OCI-LY7 (cell line): ENCODE measurements at regions not wholly inside any gene's neighbourhood (a gene's known extent, or its start where the extent isn't known, plus 50 kb on each side); places are given as distances from the start of the nearest gene placed in this dataset.

Experiments
- BruUV-seq: library from RNA; stranded (reverse); fragments of 400-500 nt; replicated peaks from 2 replicates; lab custom pipeline; 2021; lab: Mats Ljungman, UMichigan
- CTCF ChIA-PET: fragments of 300-600 bp; sonication (Branson Sonifier 250); formaldehyde crosslinking; loops from one replicate; lab custom pipeline; 2022; ENCODE audit warnings: antibody characterized with exemption; ENCODE audit not compliant: unreplicated experiment; lab: Charles Lee
- POLR2A ChIA-PET: fragments of 300-600 bp; sonication (Branson Sonifier 250); formaldehyde crosslinking; loops from one replicate; lab custom pipeline; 2022; ENCODE audit warnings: antibody characterized with exemption; lab: Charles Lee
- DNase-seq: peaks from one replicate; pipeline ENCODE4 v3.0.0-alpha.2; 2015; ENCODE audit warnings: low spot score
- H2AFZ ChIP-seq: fragments of 200-600 bp; sonication (generic), shearing (Covaris generic); 2 replicates; pipeline ENCODE4 v1.6.1; 2014; ENCODE audit warnings: mild to moderate bottlenecking, antibody characterized with exemption, low read length, moderate library complexity
- H3K27ac ChIP-seq: fragments of 200-600 bp; sonication (generic); 2 replicates; pipeline ENCODE4 v1.5.1; 2014; ENCODE audit warnings: mixed run types, low read depth, mild to moderate bottlenecking, moderate library complexity, low read length, inconsistent platforms; ENCODE audit not compliant: poor library complexity, severe bottlenecking
- H3K36me3 ChIP-seq: fragments of 200-600 bp; sonication (generic); 2 replicates; pipeline ENCODE4 v1.6.1; 2014; ENCODE audit warnings: mild to moderate bottlenecking, antibody characterized with exemption, low read length, moderate library complexity, mixed read lengths; ENCODE audit not compliant: insufficient read depth
- H3K4me1 ChIP-seq: fragments of 200-600 bp; sonication (generic); 2 replicates; pipeline ENCODE4 v1.5.1; 2014; ENCODE audit warnings: mild to moderate bottlenecking, low read length; ENCODE audit not compliant: insufficient read depth, poor library complexity, severe bottlenecking
- H3K4me2 ChIP-seq: fragments of 200-600 bp; sonication (generic); 2 replicates; pipeline ENCODE4 v1.6.1; 2014; ENCODE audit warnings: mild to moderate bottlenecking, low read length
- H3K4me3 ChIP-seq: fragments of 200-600 bp; sonication (generic); 2 replicates; pipeline ENCODE4 v1.5.1; 2014; ENCODE audit warnings: mild to moderate bottlenecking, low read depth, low read length; ENCODE audit not compliant: poor library complexity, severe bottlenecking
- H3K79me2 ChIP-seq: fragments of 200-600 bp; sonication (generic); 2 replicates; pipeline ENCODE4 v1.6.1; 2016; ENCODE audit warnings: low read depth, mild to moderate bottlenecking, low read length, moderate library complexity, mixed read lengths; ENCODE audit not compliant: insufficient read depth
- H3K9me2 ChIP-seq: fragments of 200-600 bp; sonication (generic); 2 replicates; pipeline ENCODE4 v1.6.1; 2016; ENCODE audit warnings: mild to moderate bottlenecking, low read length, mixed read lengths; ENCODE audit not compliant: insufficient read depth
- H3K9me3 ChIP-seq: fragments of 200-600 bp; sonication (generic); 2 replicates; pipeline ENCODE4 v1.6.1; 2014; ENCODE audit warnings: mild to moderate bottlenecking, mixed run types, low read length, mixed read lengths
- H4K20me1 ChIP-seq: fragments of 200-600 bp; sonication (generic); 2 replicates; pipeline ENCODE4 v1.6.1; 2014; ENCODE audit warnings: mild to moderate bottlenecking, antibody characterized with exemption, low read length, moderate library complexity, mixed read lengths; ENCODE audit not compliant: insufficient read depth
- EZH2phosphoT487 ChIP-seq: fragments of 200-600 bp; sonication (generic); IDR thresholded peaks from 2 replicates; pipeline ENCODE4 v1.6.1; 2018; ENCODE audit warnings: low read depth, borderline replicate concordance, mild to moderate bottlenecking, mixed run types, antibody characterized with exemption, low read length, moderate library complexity, mixed read lengths
- intact Hi-C: fragments of 100-400 bp; cut with micrococcal nuclease; formaldehyde crosslinking; loops from one replicate; pipeline ENCODE4 v1.10.0; 2022; ENCODE audit not compliant: unreplicated experiment
- TF ChIP-seq, protein P1 (sequence below): fragments of 200-600 bp; sonication (generic); conservative IDR thresholded peaks from 2 replicates; pipeline ENCODE4 v1.5.1; 2014; ENCODE audit warnings: mild to moderate bottlenecking, antibody characterized with exemption, low read length, moderate library complexity, mixed read lengths

DNA sequence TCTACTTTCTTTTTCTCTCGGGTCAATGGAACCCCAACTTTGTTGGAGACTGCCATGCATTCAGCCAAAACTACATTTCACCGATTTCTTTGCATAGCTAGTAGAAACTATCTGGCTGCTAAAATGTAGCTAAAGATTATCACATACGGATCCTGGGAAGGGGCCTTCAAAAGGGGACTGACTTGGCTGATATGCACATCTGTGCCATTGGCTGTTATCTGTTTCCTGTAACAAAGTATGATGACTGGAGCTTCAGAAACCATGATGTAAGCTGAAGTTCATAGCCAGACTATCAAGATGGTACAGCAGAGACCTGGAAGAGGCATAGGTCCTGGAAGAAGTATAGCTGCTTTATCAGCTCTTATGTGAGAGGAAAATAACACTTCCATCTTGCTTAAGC, 179.1 kb downstream of the NSUN3 start:
- no peaks in the 10 kb centered on the region for H3K9me3 ChIP-seq
- ChIA-PET CTCF (no interaction called here), POLR2A (interaction anchor here (1.2 kb wide), 1 partner anchor 8 kb away, joined by 3 read pairs; no protein-coding TSS in a partner anchor)
- no peaks in the 10 kb centered on the region for H3K9me2 ChIP-seq
- no peaks in the 10 kb centered on the region for H3K4me1 ChIP-seq
- no peaks in the 10 kb centered on the region for H4K20me1 ChIP-seq
- no peak overlapping the region for H2AFZ ChIP-seq
- DNase-seq: no peak
- H3K27ac ChIP-seq: no peak overlapping the region
- no peaks in the 10 kb centered on the region for H3K36me3 ChIP-seq
- no peak overlapping the region for H3K4me3 ChIP-seq
- no peak overlapping the region for H3K4me2 ChIP-seq
- intact Hi-C loops: no loop called here
- TF ChIP-seq, protein P1, sequence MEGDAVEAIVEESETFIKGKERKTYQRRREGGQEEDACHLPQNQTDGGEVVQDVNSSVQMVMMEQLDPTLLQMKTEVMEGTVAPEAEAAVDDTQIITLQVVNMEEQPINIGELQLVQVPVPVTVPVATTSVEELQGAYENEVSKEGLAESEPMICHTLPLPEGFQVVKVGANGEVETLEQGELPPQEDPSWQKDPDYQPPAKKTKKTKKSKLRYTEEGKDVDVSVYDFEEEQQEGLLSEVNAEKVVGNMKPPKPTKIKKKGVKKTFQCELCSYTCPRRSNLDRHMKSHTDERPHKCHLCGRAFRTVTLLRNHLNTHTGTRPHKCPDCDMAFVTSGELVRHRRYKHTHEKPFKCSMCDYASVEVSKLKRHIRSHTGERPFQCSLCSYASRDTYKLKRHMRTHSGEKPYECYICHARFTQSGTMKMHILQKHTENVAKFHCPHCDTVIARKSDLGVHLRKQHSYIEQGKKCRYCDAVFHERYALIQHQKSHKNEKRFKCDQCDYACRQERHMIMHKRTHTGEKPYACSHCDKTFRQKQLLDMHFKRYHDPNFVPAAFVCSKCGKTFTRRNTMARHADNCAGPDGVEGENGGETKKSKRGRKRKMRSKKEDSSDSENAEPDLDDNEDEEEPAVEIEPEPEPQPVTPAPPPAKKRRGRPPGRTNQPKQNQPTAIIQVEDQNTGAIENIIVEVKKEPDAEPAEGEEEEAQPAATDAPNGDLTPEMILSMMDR: no peak
- TF ChIP-seq EZH2phosphoT487: no peak
- H3K79me2 ChIP-seq: no peaks in the 10 kb centered on the region
- BruUV-seq: no TSS peak

DNA sequence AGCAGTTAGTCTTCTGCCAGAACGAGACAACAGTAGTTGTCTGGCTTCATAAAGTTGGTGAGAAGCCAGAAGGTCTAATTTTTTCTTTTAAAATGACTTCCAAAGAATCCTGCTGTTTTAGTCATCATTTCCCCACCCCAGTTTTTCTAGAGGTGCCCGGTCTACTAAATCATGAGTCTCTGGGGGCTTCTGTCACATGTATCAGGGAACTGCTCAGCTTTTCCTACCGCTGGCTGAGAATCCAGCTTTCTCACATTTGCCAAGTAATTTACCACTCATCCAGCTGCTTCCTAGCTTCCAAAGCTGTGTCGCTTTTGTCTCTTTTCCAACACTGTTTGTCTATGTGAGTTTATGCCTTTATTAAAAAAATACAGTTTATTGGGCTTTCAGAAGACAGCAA, 183.3 kb downstream of the NSUN3 start:
- no peak overlapping the region for H3K4me2 ChIP-seq
- CTCF ChIA-PET: no interaction called here
- H3K4me1 ChIP-seq: no peaks in the 10 kb centered on the region
- intact Hi-C loops: no loop called here
- no peaks in the 10 kb centered on the region for H4K20me1 ChIP-seq
- H2AFZ ChIP-seq: no peak overlapping the region
- TF ChIP-seq, protein P1: no peak
- TF ChIP-seq EZH2phosphoT487: no peak
- BruUV-seq: no TSS peak
- H3K9me2 ChIP-seq: no peaks in the 10 kb centered on the region
- no peaks in the 10 kb centered on the region for H3K9me3 ChIP-seq
- H3K27ac ChIP-seq: no peak overlapping the region
- H3K36me3 ChIP-seq: no peaks in the 10 kb centered on the region
- H3K79me2 ChIP-seq: no peaks in the 10 kb centered on the region
- H3K4me3 ChIP-seq: no peak overlapping the region
- POLR2A ChIA-PET: no interaction called here
- no peak for DNase-seq

DNA sequence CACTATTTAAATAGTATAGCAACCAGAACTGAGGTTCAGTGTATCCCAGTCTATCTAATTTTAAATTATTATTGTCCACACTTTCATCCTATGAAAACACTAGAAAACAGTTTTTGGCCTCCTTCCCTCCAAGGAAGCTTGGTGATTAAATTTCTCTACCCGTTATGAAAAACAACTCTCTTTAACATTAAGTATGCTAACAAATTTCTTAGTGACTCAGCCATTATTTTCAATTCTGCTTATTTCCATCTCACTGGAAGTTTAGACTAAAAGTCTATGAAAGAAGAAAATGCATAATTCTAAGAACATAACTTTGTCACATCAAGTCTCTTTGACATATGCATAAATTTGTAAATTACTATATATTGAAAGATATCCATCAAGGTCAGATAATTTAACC, 185.2 kb downstream of the NSUN3 start:
- intact Hi-C loops: no loop called here
- DNase-seq: no peak
- Histone ChIP-seq H4K20me1 (no peaks in the 10 kb centered on the region), H2AFZ (no peak overlapping the region), H3K27ac (no peak overlapping the region), H3K79me2 (no peaks in the 10 kb centered on the region), H3K9me2 (no peaks in the 10 kb centered on the region), H3K4me3 (no peak overlapping the region), H3K4me2 (no peak overlapping the region), H3K9me3 (no peaks in the 10 kb centered on the region), H3K4me1 (no peaks in the 10 kb centered on the region), H3K36me3 (no peaks in the 10 kb centered on the region)
- TF ChIP-seq, protein P1: no peak
- TF ChIP-seq EZH2phosphoT487: no peak
- no TSS peak for BruUV-seq
- POLR2A ChIA-PET: no interaction called here
- CTCF ChIA-PET: interaction anchor here (1.0 kb wide), 1 partner anchor 8 kb away, joined by 3 read pairs; no protein-coding TSS in a partner anchor
